KMS-11 (cell line): ENCODE measurements at regions not wholly inside any gene's neighbourhood (a gene's known extent, or its start where the extent isn't known, plus 50 kb on each side); places are given as distances from the start of the nearest gene placed in this dataset.

Experiments used
- H2AFZ ChIP-seq: fragments of 200-600 bp; sonication (generic); 2 replicates; pipeline ENCODE4 v1.6.1; 2016; ENCODE audit warnings: antibody characterized with exemption, mixed run types, low read depth
- H3K27ac ChIP-seq: fragments of 200-600 bp; sonication (generic); 2 replicates; pipeline ENCODE4 v1.6.1; 2016; ENCODE audit warnings: mild to moderate bottlenecking, mixed run types
- H3K27me3 ChIP-seq: fragments of 200-600 bp; sonication (generic); 2 replicates; pipeline ENCODE4 v1.6.1; 2017; ENCODE audit warnings: mild to moderate bottlenecking, low read depth, mixed run types, moderate library complexity; ENCODE audit not compliant: insufficient read depth
- H3K36me3 ChIP-seq: fragments of 200-600 bp; sonication (generic); 2 replicates; pipeline ENCODE4 v1.6.1; 2017; ENCODE audit warnings: mild to moderate bottlenecking, mixed run types; ENCODE audit not compliant: insufficient read depth
- H3K4me1 ChIP-seq: fragments of 200-600 bp; sonication (generic); 2 replicates; pipeline ENCODE4 v1.6.1; 2016; ENCODE audit warnings: mild to moderate bottlenecking, low read depth, mixed run types; ENCODE audit not compliant: poor library complexity, severe bottlenecking
- H3K4me2 ChIP-seq: fragments of 200-600 bp; sonication (generic); 2 replicates; pipeline ENCODE4 v1.7.0; 2016; ENCODE audit warnings: mild to moderate bottlenecking, mixed run types
- H3K4me3 ChIP-seq: fragments of 200-600 bp; sonication (generic); IDR thresholded peaks from 2 replicates; pipeline ENCODE4 v1.6.1; 2017; ENCODE audit warnings: low read depth, low read length, mixed read lengths; ENCODE audit not compliant: insufficient read depth
- H3K79me2 ChIP-seq: fragments of 200-600 bp; sonication (generic); 2 replicates; pipeline ENCODE4 v1.6.1; 2016; ENCODE audit warnings: low read depth, mixed run types; ENCODE audit not compliant: insufficient read depth
- H3K9ac ChIP-seq: fragments of 200-600 bp; sonication (generic); 2 replicates; pipeline ENCODE4 v1.6.1; 2016; ENCODE audit warnings: mild to moderate bottlenecking, mixed run types
- H4K20me1 ChIP-seq: fragments of 200-600 bp; sonication (generic); 2 replicates; pipeline ENCODE4 v1.6.1; 2016; ENCODE audit warnings: mild to moderate bottlenecking, mixed run types; ENCODE audit not compliant: insufficient read depth
- CTCF ChIP-seq: fragments of 200-600 bp; sonication (generic); conservative IDR thresholded peaks from 2 replicates; pipeline ENCODE4 v1.6.1; 2017; ENCODE audit warnings: low read depth, mild to moderate bottlenecking, antibody characterized with exemption, low read length, moderate library complexity, mixed read lengths

GRCh38 chr15:61598655-61599054 lies 369.6 kb upstream of the RORA start:
- TF ChIP-seq CTCF, result no peak
- Histone ChIP-seq H3K4me2 (no peak overlapping the region), H3K4me3 (no peak overlapping the region), H3K27ac (no peak overlapping the region), H3K4me1 (peaks cover 17% of the 10 kb centered on the region), H3K9ac (no peak overlapping the region), H3K79me2 (no peaks in the 10 kb centered on the region), H3K27me3 (no peaks in the 10 kb centered on the region), H2AFZ (peak overlapping the region; percentile 18; the same call in 1 of the 2 replicates), H3K36me3 (no peaks in the 10 kb centered on the region), H4K20me1 (no peaks in the 10 kb centered on the region)

GRCh38 chr15:61584410-61584809 lies 355.3 kb upstream of the RORA start:
- Histone ChIP-seq H4K20me1 (no peaks in the 10 kb centered on the region), H2AFZ (no peak overlapping the region), H3K4me3 (no peak overlapping the region), H3K9ac (no peak overlapping the region), H3K27ac (no peak overlapping the region), H3K36me3 (no peaks in the 10 kb centered on the region), H3K4me1 (no peaks in the 10 kb centered on the region), H3K4me2 (no peak overlapping the region), H3K79me2 (no peaks in the 10 kb centered on the region), H3K27me3 (no peaks in the 10 kb centered on the region)
- TF ChIP-seq CTCF, result no peak

GRCh38 chr15:61582092-61582491 lies 353.0 kb upstream of the RORA start:
- no peak overlapping the region for H3K9ac ChIP-seq
- no peaks in the 10 kb centered on the region for H4K20me1 ChIP-seq
- H3K4me1 ChIP-seq, result no peaks in the 10 kb centered on the region
- H3K79me2 ChIP-seq, result no peaks in the 10 kb centered on the region
- H2AFZ ChIP-seq, result no peak overlapping the region
- no peaks in the 10 kb centered on the region for H3K36me3 ChIP-seq
- no peak overlapping the region for H3K4me2 ChIP-seq
- no peak for TF ChIP-seq CTCF
- H3K4me3 ChIP-seq, result no peak overlapping the region
- H3K27me3 ChIP-seq, result no peaks in the 10 kb centered on the region
- H3K27ac ChIP-seq, result no peak overlapping the region

- no peaks in the 10 kb centered on the region for H3K36me3 ChIP-seq
- H3K79me2 ChIP-seq, result no peaks in the 10 kb centered on the region
- H2AFZ ChIP-seq, result no peak overlapping the region
- H4K20me1 ChIP-seq, result no peaks in the 10 kb centered on the region
- H3K4me3 ChIP-seq, result no peak overlapping the region
- no peak overlapping the region for H3K27ac ChIP-seq
- H3K9ac ChIP-seq, result no peak overlapping the region
- H3K27me3 ChIP-seq, result no peaks in the 10 kb centered on the region
- H3K4me1 ChIP-seq, result no peaks in the 10 kb centered on the region
- no peak overlapping the region for H3K4me2 ChIP-seq
- TF ChIP-seq CTCF, result no peak
Measured at GRCh38 chr15:61575597-61575996, 346.5 kb upstream of the RORA start.
